ENCODE measurements at regions not wholly inside any gene's neighbourhood (a gene's known extent, or its start where the extent isn't known, plus 50 kb on each side); places are given as distances from the start of the nearest gene placed in this dataset.

GRCh38 chr1:173377266-173377665 is 99.9 kb upstream of the PRDX6 start:
- H3K4me1 ChIP-seq (ENCODE audit: insufficient read depth): no peaks in the 10 kb centered on the region
- H3K4me2 ChIP-seq: no peak overlapping the region
- no peaks in the 10 kb centered on the region for H3K9me3 ChIP-seq (ENCODE audit: low read depth)
- H3K27me3 ChIP-seq: no peaks in the 10 kb centered on the region
- 94% methylated on average over 13 of the region's 13 CpGs for whole genome bisulfite sequencing (ENCODE audit: low lambda C conversion rate, missing lambda C conversion rate)
- no peak for TF ChIP-seq CTCF (IDR thresholded peaks at IDR 0.05; ENCODE audit: poor library complexity)
- no peak for TF ChIP-seq EZH2phosphoT487 (IDR thresholded peaks at IDR 0.05; ENCODE audit: low read depth, severe bottlenecking, unreplicated experiment)
- no peak for TF ChIP-seq EZH2 (IDR thresholded peaks at IDR 0.05; ENCODE audit: borderline replicate concordance)
- no peaks in the 10 kb centered on the region for H4K20me1 ChIP-seq (ENCODE audit: insufficient read depth, poor library complexity, severe bottlenecking)
- no peaks in the 10 kb centered on the region for H3K9me2 ChIP-seq (replicated peaks; ENCODE audit: insufficient read depth)
- DNase-seq (ENCODE audit: low spot score): no peak
- H3K4me3 ChIP-seq: no peak overlapping the region
- no peaks in the 10 kb centered on the region for H3K36me3 ChIP-seq (replicated peaks; ENCODE audit: insufficient read depth, low read depth)
- H3K27ac ChIP-seq: no peak overlapping the region
- H2AFZ ChIP-seq: no peak overlapping the region
- H3K79me2 ChIP-seq: no peaks in the 10 kb centered on the region

GRCh38 chr1:173383351-173383750 is 93.8 kb upstream of the PRDX6 start:
- Histone ChIP-seq H3K9me3 (ENCODE audit: low read depth) (no peaks in the 10 kb centered on the region), H2AFZ (no peak overlapping the region), H4K20me1 (ENCODE audit: insufficient read depth, poor library complexity, severe bottlenecking) (no peaks in the 10 kb centered on the region), H3K36me3 (replicated peaks; ENCODE audit: insufficient read depth, low read depth) (no peaks in the 10 kb centered on the region), H3K4me1 (ENCODE audit: insufficient read depth) (no peaks in the 10 kb centered on the region), H3K4me3 (no peak overlapping the region), H3K27ac (no peak overlapping the region), H3K79me2 (no peaks in the 10 kb centered on the region), H3K9me2 (replicated peaks; ENCODE audit: insufficient read depth) (no peaks in the 10 kb centered on the region), H3K27me3 (no peaks in the 10 kb centered on the region), H3K4me2 (no peak overlapping the region)
- no peak for DNase-seq (ENCODE audit: low spot score)
- 97% methylated on average over 1 of the region's 1 CpG for WGBS (ENCODE audit: low lambda C conversion rate, missing lambda C conversion rate)
- TF ChIP-seq EZH2 (IDR thresholded peaks at IDR 0.05; ENCODE audit: borderline replicate concordance) (no peak), EZH2phosphoT487 (IDR thresholded peaks at IDR 0.05; ENCODE audit: low read depth, severe bottlenecking, unreplicated experiment) (no peak), CTCF (IDR thresholded peaks at IDR 0.05; ENCODE audit: poor library complexity) (no peak)

GRCh38 chr1:173388352-173388751 is 88.8 kb upstream of the PRDX6 start:
- no peaks in the 10 kb centered on the region for H3K9me3 ChIP-seq (ENCODE audit: low read depth)
- no peaks in the 10 kb centered on the region for H3K4me1 ChIP-seq (ENCODE audit: insufficient read depth)
- no peak for TF ChIP-seq EZH2phosphoT487 (IDR thresholded peaks at IDR 0.05; ENCODE audit: low read depth, severe bottlenecking, unreplicated experiment)
- TF ChIP-seq CTCF (IDR thresholded peaks at IDR 0.05; ENCODE audit: poor library complexity): no peak
- no peak for TF ChIP-seq EZH2 (IDR thresholded peaks at IDR 0.05; ENCODE audit: borderline replicate concordance)
- no peaks in the 10 kb centered on the region for H3K9me2 ChIP-seq (replicated peaks; ENCODE audit: insufficient read depth)
- H2AFZ ChIP-seq: no peak overlapping the region
- H3K4me2 ChIP-seq: no peak overlapping the region
- H3K27ac ChIP-seq: no peak overlapping the region
- no peak overlapping the region for H3K4me3 ChIP-seq
- H3K27me3 ChIP-seq: no peaks in the 10 kb centered on the region
- DNase-seq (ENCODE audit: low spot score): no peak
- no peaks in the 10 kb centered on the region for H4K20me1 ChIP-seq (ENCODE audit: insufficient read depth, poor library complexity, severe bottlenecking)
- no peaks in the 10 kb centered on the region for H3K36me3 ChIP-seq (replicated peaks; ENCODE audit: insufficient read depth, low read depth)
- no peaks in the 10 kb centered on the region for H3K79me2 ChIP-seq
- 85% methylated on average over 1 of the region's 1 CpG for WGBS (ENCODE audit: low lambda C conversion rate, missing lambda C conversion rate)
